ENCODE measurements at regions not wholly inside any gene's neighbourhood (a gene's known extent, or its start where the extent isn't known, plus 50 kb on each side); places are given as distances from the start of the nearest gene placed in this dataset.

DNA sequence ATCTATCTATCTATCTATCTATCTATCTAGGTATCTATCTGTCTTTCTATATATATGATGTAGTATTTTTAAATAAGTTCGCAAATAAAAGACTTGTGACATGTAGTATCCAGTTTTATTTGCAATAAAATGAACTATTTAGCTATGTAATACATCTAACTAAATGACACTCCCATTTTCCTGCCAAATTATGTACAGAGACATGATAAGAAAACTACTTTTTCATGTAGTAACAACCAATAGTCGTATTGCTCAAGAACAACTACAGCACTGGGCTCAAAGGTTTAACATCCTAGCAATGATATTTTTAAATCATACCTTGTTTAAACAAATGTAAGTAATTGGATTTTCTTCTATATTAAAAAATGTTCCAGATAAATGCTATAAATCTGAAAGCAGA lies 55.5 kb upstream of the FLRT2 start:
- DNase-seq (ENCODE audit: low spot score) = no peak

DNA sequence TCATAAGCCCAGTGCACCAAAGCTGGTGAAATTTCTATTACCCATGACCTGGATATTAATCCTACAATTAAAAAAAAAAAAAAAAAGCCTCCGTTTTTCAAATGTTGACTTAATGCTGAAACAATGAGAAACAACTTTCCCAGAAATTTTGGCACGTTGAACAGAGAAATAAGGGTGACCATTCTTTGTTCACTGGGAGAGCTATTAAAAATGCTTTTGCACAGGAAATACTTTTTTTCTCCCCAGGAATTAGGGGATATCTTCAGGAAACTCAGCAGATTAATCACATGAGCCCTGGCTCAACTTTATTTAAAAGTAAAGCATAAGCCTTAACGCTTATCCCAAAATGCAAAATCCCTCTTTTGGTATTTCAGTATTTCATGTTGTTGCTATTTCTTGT lies 54.8 kb upstream of the FLRT2 start:
- DNase-seq (ENCODE audit: low spot score) = no peak

DNA sequence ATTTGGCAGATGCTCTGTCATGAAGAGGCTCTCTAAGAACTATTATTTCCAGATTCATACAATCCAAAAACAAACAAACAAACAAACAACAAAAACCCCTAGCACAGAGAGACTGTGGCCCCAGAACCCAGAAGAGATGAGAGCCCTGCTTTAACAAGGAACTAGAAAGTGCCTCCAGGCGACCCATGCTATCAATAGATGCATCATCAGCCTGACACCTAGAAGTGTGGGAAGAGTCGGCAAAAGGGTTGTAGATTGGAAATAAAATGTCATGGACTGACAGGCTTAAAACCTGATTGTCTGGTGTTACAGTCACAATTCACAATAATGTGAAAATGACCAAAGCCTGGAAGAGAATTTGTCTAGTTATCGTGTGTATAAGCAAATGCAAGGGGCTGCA lies 50.6 kb upstream of the FLRT2 start:
- DNase-seq (ENCODE audit: low spot score) = no peak

- DNase-seq (ENCODE audit: low spot score) = no peak
These were observed 50.2 kb upstream of the FLRT2 start for GRCh38 chr14:85479771-85480170.

Measured in globus pallidus (tissue), 1 donor.